Dendritic cell treated with granulocyte-macrophage colony-stimulating factor and Interleukin-4, amounts not matched to agents 40 ng/mL and 50 ng/mL, for 4 days (primary cell): ENCODE measurements at regions not wholly inside any gene's neighbourhood (a gene's known extent, or its start where the extent isn't known, plus 50 kb on each side); places are given as distances from the start of the nearest gene placed in this dataset.
"Not testable (repeated sequence)": the region's sequence is repeated elsewhere in the genome, so short reads cannot be mapped to it uniquely, and the experiment has no call there.

Experiments
- H3K27ac Mint-ChIP-seq: one replicate; pipeline ENCODE4 v1.8.0; 2022; ENCODE audit warnings: mild to moderate bottlenecking, mixed read lengths
- H3K27me3 Mint-ChIP-seq: one replicate; pipeline ENCODE4 v1.8.0; 2022; ENCODE audit warnings: mild to moderate bottlenecking, mixed read lengths
- H3K36me3 Mint-ChIP-seq: one replicate; pipeline ENCODE4 v1.8.0; 2022; ENCODE audit warnings: low read depth, mixed read lengths
- H3K4me1 Mint-ChIP-seq: one replicate; pipeline ENCODE4 v1.8.0; 2022; ENCODE audit warnings: low read depth, mixed read lengths
- H3K4me3 Mint-ChIP-seq: one replicate; pipeline ENCODE4 v1.8.0; 2022; ENCODE audit warnings: mild to moderate bottlenecking, moderate library complexity, mixed read lengths
- H3K9me3 Mint-ChIP-seq: one replicate; pipeline ENCODE4 v1.8.0; 2022; ENCODE audit warnings: mixed read lengths
- intact Hi-C: fragments of 100-400 bp; cut with micrococcal nuclease; formaldehyde crosslinking; loops from one replicate; pipeline ENCODE4 v1.15.0; 2022

DNA sequence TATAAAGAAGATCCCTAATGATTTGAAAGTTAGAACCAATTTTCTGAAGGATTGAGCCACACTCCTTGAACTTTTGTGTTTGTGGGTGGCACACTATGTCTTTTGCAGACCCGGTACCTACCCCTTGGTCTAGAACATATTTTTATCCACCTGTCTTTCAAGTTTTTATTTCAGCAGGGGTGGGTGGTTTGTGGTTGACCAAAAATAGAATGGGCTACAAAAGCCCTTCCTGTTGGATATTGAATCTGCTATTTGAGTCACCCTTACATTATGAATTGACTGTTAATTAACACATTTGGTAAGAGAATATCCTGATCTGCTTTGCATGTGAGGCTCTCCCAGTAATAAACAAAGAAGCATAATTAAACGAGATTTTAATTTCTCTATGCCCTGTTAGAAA, 401.2 kb downstream of the POTEH start:
- H3K36me3 Mint-ChIP-seq, intact Hi-C loops, H3K4me1 Mint-ChIP-seq, H3K4me3 Mint-ChIP-seq, H3K27me3 Mint-ChIP-seq, H3K9me3 Mint-ChIP-seq, H3K27ac Mint-ChIP-seq: not testable (repeated sequence)

DNA sequence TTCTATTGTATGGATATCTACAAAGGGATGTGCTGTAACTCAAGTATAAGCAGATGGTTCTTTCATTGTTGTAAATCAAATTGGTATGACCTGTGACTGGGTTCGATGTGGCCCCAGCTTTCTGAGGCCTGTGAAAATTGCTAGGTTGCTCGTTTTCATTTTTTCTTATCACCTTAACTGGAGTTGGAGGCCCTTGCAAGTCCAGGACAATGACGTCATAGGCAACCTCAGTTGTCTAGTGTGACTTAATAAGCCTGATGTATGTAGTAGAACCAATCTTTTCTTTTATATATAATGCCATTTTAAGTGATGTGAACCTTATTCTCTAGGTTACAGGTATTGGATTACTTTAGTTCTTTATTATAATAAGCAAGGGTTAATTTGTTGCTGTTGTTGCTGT, 415.3 kb downstream of the POTEH start:
- H3K4me1 Mint-ChIP-seq, intact Hi-C loops, H3K36me3 Mint-ChIP-seq, H3K27me3 Mint-ChIP-seq, H3K27ac Mint-ChIP-seq, H3K4me3 Mint-ChIP-seq: not testable (repeated sequence)
- H3K9me3 Mint-ChIP-seq = peaks cover 22% of the 10 kb centered on the region

- H3K36me3 Mint-ChIP-seq, H3K27ac Mint-ChIP-seq, intact Hi-C loops, H3K4me1 Mint-ChIP-seq, H3K4me3 Mint-ChIP-seq, H3K27me3 Mint-ChIP-seq: not testable (repeated sequence)
- peaks cover 36% of the 10 kb centered on the region for H3K9me3 Mint-ChIP-seq
Measured at GRCh38 chr22:16131456-16131855, 441.6 kb downstream of the POTEH start.

GRCh38 chr22:16131918-16132317, 442.1 kb downstream of the POTEH start:
- Mint-ChIP-seq H3K4me3 (no peak overlapping the region), H3K27me3 (no peaks in the 10 kb centered on the region), H3K27ac (no peak overlapping the region), H3K9me3 (peaks cover 36% of the 10 kb centered on the region), H3K36me3 (no peaks in the 10 kb centered on the region), H3K4me1 (no peaks in the 10 kb centered on the region)
- intact Hi-C loops = no loop called here

DNA sequence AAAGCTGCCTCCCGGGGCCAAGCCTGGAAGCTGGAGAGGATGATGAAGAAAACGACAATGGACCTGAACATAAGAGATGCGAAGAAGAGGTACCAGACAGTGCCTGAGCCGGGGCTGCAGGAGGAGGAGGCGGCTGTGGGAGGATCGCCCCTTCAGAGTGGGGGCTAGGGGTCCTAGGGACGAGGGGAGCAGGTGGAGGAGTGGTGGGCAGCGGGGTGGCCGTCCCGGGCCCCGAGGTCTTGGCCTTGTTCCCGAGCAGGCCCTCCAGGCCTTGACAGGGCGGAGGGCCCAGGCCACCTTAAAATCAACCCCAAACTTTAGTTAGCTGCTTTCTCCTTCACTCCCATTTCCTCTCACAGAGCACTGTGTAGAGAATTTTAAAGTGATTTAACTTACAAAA, 442.8 kb downstream of the POTEH start:
- H3K36me3 Mint-ChIP-seq, H3K4me3 Mint-ChIP-seq, H3K4me1 Mint-ChIP-seq, intact Hi-C loops, H3K27me3 Mint-ChIP-seq, H3K27ac Mint-ChIP-seq: not testable (repeated sequence)
- peaks cover 36% of the 10 kb centered on the region for H3K9me3 Mint-ChIP-seq

- H3K27ac Mint-ChIP-seq, H3K27me3 Mint-ChIP-seq, intact Hi-C loops, H3K4me3 Mint-ChIP-seq, H3K4me1 Mint-ChIP-seq, H3K9me3 Mint-ChIP-seq, H3K36me3 Mint-ChIP-seq: not testable (repeated sequence)
Measured at GRCh38 chr22:16146101-16146500, 446.5 kb downstream of the CCT8L2 start.

- H3K27me3 Mint-ChIP-seq, H3K4me3 Mint-ChIP-seq, H3K27ac Mint-ChIP-seq: not testable (repeated sequence)
Measured at GRCh38 chr22:16146916-16147315, 445.7 kb downstream of the CCT8L2 start.

GRCh38 chr22:16177287-16177686, 415.3 kb downstream of the CCT8L2 start:
- not testable (repeated sequence) for H3K36me3 Mint-ChIP-seq

More at GRCh38 chr22:16146916-16147315, 445.7 kb downstream of the CCT8L2 start:
- intact Hi-C loops, H3K4me1 Mint-ChIP-seq, H3K36me3 Mint-ChIP-seq, H3K9me3 Mint-ChIP-seq: not testable (repeated sequence)

DNA sequence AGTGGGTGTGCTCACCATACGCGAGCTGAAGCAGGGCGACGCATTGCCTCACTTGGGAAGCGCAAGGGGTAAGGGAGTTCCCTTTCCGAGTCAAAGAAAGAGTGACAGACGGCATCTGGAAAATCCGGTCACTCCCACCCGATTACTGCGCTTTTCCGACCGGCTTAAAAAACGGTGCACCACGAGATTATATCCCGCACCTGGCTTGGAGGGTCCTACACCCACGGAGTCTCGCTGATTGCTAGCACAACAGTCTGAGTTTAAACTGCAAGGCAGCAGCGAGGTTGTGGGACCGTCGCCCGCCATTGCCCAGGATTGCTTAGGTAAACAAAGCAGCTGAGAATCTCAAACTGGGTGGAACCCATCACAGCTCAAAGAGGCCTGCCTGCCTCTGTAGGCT, 408.7 kb downstream of the CCT8L2 start:
- H3K36me3 Mint-ChIP-seq, H3K4me3 Mint-ChIP-seq, H3K27me3 Mint-ChIP-seq, H3K27ac Mint-ChIP-seq, H3K4me1 Mint-ChIP-seq, intact Hi-C loops: not testable (repeated sequence)
- H3K9me3 Mint-ChIP-seq = peaks cover 57% of the 10 kb centered on the region

More at GRCh38 chr22:16177287-16177686, 415.3 kb downstream of the CCT8L2 start:
- H3K27me3 Mint-ChIP-seq, intact Hi-C loops, H3K4me3 Mint-ChIP-seq, H3K27ac Mint-ChIP-seq, H3K4me1 Mint-ChIP-seq: not testable (repeated sequence)
- H3K9me3 Mint-ChIP-seq = peaks cover 29% of the 10 kb centered on the region
